Mucosa of descending colon (tissue), 3 donors: ENCODE measurements at regions not wholly inside any gene's neighbourhood (a gene's known extent, or its start where the extent isn't known, plus 50 kb on each side); places are given as distances from the start of the nearest gene placed in this dataset.
A peak's percentile ranks its signal among the peaks of the same experiment; 100 is the strongest.

Experiments
- ATAC-seq: fragments of 200-7000 bp; cut with Tn5 transposase; one replicate; pipeline ENCODE4 v1.9.1; 2020; ENCODE audit warnings: mild to moderate bottlenecking, moderate library complexity
- DNase-seq, 3 donors: peaks; one replicate each; pipeline ENCODE4 v3.0.0-alpha.2; 2020
- H3K36me3 ChIP-seq: fragments of 200-600 bp; one replicate; pipeline ENCODE4 v1.8.0; 2021; ENCODE audit warnings: low read depth, mild to moderate bottlenecking
- H3K4me1 ChIP-seq: fragments of 200-600 bp; one replicate; pipeline ENCODE4 v1.8.0; 2021; ENCODE audit warnings: low read depth, mild to moderate bottlenecking
- H3K4me3 ChIP-seq: fragments of 200-600 bp; one replicate; pipeline ENCODE4 v1.8.0; 2021; ENCODE audit warnings: mild to moderate bottlenecking
- H3K9me3 ChIP-seq: fragments of 200-600 bp; one replicate; pipeline ENCODE4 v1.8.0; 2021; ENCODE audit warnings: mild to moderate bottlenecking
- intact Hi-C, 2 donors: fragments of 100-400 bp; cut with DNase I in 1 of 2; cut with micrococcal nuclease in 1 of 2; formaldehyde crosslinking; loops; one replicate each; pipeline versions ENCODE4 v1.11.0 to v1.11.1; 2022; cut with DNase I, micrococcal nuclease
- TF ChIP-seq, protein P1 (sequence below): fragments of 200-600 bp; IDR thresholded peaks from one replicate; pipeline ENCODE4 v1.8.0; 2022; ENCODE audit warnings: antibody characterized with exemption, mild to moderate bottlenecking
- donor health status: DM: no; HTN: no; CAD: no; lungs with moderate emphysema.
- donor health status: DM: no; HTN: no; CAD: no.
- donor health status: DM: no; HTN: yes; CAD: no.

DNA sequence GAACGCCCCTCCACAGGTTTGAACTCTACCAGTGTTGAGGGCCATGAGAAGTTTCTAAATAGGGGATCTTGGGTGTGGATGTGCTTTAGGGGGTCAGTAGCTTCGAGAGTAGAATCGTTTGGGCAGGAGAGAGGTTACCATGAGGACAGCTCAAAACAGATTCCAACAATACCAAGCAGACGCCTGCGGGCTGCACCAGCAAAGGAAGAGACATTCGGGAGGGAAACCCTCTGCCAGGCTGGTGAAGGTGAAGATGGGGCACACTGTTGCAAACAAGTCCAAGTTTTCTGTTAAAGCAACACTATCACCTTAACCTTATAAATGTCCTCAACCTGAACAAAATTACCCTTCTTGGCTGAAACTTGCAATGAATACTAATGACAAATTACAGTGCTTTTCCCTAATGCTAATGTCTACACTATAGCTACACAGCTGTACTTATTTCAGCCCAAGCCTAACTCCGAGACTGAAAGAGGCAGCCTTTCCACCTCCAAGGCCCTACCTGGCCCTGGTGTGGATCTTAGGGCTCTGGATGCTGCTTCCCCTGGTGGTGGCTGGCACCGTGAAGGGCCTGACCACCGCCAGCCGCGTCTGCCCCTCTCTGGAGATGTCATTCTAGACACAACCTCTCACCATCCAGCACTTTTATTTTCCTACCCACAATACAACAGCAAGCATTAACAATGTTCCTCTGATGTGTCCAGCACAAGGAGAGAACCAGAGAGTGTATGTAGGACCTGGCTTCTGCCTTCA, 80.1 kb downstream of the DLL1 start:
- Histone ChIP-seq H3K9me3 (no peaks in the 10 kb centered on the region), H3K36me3 (no peaks in the 10 kb centered on the region), H3K4me1 (no peaks in the 10 kb centered on the region), H3K4me3 (no peak overlapping the region)
- TF ChIP-seq, protein P1, sequence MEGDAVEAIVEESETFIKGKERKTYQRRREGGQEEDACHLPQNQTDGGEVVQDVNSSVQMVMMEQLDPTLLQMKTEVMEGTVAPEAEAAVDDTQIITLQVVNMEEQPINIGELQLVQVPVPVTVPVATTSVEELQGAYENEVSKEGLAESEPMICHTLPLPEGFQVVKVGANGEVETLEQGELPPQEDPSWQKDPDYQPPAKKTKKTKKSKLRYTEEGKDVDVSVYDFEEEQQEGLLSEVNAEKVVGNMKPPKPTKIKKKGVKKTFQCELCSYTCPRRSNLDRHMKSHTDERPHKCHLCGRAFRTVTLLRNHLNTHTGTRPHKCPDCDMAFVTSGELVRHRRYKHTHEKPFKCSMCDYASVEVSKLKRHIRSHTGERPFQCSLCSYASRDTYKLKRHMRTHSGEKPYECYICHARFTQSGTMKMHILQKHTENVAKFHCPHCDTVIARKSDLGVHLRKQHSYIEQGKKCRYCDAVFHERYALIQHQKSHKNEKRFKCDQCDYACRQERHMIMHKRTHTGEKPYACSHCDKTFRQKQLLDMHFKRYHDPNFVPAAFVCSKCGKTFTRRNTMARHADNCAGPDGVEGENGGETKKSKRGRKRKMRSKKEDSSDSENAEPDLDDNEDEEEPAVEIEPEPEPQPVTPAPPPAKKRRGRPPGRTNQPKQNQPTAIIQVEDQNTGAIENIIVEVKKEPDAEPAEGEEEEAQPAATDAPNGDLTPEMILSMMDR = no peak
- no peak for ATAC-seq
- no peak for DNase-seq
- intact Hi-C loops = no loop called here

DNA sequence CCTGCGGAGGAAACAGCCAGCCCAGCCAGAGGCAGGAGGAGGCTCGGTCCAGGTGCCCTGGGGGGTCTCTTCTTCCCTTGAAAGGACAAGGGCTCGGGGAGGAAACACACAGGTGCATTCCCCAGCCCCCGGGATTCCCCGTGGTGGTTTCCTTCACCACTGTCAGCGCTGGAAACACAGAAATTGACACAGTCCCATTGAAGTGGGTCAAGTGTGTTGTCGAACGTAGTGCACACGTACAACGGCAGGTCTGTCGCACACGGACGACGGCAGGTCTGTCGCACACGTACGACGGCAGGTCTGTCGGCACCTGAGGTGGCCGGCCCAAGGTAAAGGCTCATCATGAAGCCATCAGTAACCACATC, 80.9 kb downstream of the DLL1 start:
- TF ChIP-seq, protein P1 = no peak

DNA sequence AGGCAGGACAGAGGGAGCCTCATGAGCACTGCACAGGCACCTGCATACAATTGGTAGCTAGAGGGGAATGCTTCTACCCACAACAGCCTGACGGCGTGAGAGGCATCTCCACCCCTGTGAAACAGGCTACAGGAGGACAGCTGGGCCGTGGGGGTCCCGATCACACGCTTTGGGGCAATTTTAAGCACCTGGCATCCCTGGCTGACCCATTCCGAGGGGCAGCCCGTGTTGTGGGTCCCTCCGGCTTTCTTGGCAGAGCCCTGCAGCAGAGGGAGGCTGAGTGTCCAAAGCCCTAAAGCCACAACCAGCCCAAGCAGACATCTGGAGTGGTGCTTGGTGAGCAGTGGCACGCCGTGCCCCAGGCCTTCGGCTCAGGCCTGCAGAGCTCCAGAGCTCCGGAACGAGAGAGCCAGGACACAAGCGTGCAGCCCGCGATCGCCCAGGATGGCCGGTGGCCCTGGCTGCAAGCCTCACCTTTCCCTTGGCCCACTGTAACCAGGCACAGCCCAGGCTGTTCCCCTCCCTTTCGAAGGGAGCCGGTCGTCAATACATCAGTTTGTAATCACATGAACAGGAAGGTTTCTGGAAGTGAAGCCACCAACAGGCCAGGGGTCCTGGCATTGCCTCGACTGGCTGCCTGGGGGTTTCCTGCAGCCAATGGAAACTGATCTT, 81.4 kb downstream of the DLL1 start:
- ATAC-seq (no peak), DNase-seq (peak in 1 of 3 donors; percentile 21)
- TF ChIP-seq, protein P1 = no peak
- H3K4me1 ChIP-seq = no peaks in the 10 kb centered on the region
- H3K4me3 ChIP-seq = no peak overlapping the region
- intact Hi-C loops = no loop called here
- H3K9me3 ChIP-seq = no peaks in the 10 kb centered on the region
- no peaks in the 10 kb centered on the region for H3K36me3 ChIP-seq

More for the DNA sequence above, 80.9 kb downstream of the DLL1 start:
- no peaks in the 10 kb centered on the region for H3K36me3 ChIP-seq
- H3K9me3 ChIP-seq = no peaks in the 10 kb centered on the region
- H3K4me3 ChIP-seq = no peak overlapping the region
- no peaks in the 10 kb centered on the region for H3K4me1 ChIP-seq
- intact Hi-C loops = no loop called here
- ATAC-seq = no peak
- DNase-seq = peak in 1 of 3 donors; percentile 31

DNA sequence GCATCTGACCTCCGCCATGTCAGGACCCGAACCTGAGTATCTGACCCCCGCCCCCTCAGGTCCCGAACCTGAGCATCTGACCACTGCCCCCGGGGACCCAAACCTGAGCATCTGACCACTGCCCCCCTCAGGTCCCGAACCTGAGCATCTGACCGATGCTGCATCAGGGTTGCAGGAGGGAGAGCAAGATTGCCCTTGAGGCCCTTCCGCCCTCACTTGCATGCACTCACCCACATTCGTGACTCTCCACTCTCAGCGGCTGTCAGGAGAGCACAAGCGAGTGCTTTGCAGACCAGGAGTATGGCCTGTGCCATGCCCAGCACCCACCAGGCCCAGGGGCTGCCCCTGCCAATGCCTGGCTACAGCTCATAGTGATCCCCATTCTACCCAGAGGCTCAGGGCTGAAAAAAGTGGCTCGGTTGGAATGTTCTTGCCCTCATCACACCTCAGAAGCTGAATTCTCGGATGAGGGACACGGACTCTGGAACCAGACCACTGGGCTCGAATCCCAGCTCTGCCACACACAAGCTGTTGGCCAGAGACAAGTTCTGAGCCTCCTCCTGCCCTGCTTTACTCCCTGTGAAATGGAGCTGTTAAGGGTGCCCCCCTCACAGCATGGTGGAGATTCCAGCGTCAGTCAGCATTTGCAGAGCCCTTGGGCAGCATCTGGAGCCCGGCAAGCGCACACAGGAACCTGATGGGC, 82.1 kb downstream of the DLL1 start:
- DNase-seq (peak in 1 of 3 donors; percentile 29), ATAC-seq (no peak)
- Histone ChIP-seq H3K9me3 (no peaks in the 10 kb centered on the region), H3K4me3 (no peak overlapping the region), H3K4me1 (no peaks in the 10 kb centered on the region), H3K36me3 (no peaks in the 10 kb centered on the region)
- intact Hi-C loops = no loop called here
- TF ChIP-seq, protein P1 = no peak

DNA sequence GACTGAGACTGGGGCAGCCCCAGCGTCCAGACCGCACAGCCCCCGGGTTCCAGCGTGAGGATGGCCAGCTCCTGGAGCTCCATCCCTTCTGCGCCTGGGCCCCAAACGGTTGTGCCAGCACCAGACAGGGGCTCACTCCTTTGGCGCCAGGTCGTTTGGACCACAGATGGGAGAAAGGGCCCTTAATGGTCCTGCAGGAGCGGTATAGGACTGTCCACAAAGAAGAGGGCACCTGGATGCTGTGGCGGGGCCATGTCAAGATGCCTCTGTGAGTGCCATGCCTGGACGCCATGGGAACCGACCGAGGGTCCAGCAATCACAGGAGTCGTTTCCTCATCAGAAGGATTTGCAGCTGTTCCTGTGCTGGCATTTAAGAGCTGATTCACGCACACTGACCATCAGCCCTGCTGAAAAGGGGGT, 82.7 kb downstream of the DLL1 start:
- intact Hi-C loops = no loop called here
- ATAC-seq (no peak), DNase-seq (peak in 1 of 3 donors; percentile 20)
- H3K4me3 ChIP-seq = no peak overlapping the region
- TF ChIP-seq, protein P1 = no peak
- no peaks in the 10 kb centered on the region for H3K9me3 ChIP-seq
- no peaks in the 10 kb centered on the region for H3K36me3 ChIP-seq
- H3K4me1 ChIP-seq = no peaks in the 10 kb centered on the region
